K562 (cell line): ENCODE measurements at regions not wholly inside any gene's neighbourhood (a gene's known extent, or its start where the extent isn't known, plus 50 kb on each side); places are given as distances from the start of the nearest gene placed in this dataset.

ENCODE experiments used
- ATAC-seq: fragments of 200-7000 bp; cut with Tn5 transposase; 3 replicates; pipeline ENCODE4 v1.9.1; 2020; ENCODE audit warnings: moderate library complexity
- BruUV-seq: library from RNA; stranded (reverse); fragments of 400-500 nt; replicated peaks from 2 replicates; lab custom pipeline; 2021; lab: Mats Ljungman, UMichigan
- CTCF ChIA-PET: fragments of 300-600 bp; formaldehyde crosslinking; extraction: SDS; loops from one replicate; lab custom pipeline; 2021; ENCODE audit warnings: low intra/inter-chr PET ratio; lab: Yijun Ruan, JAX
- POLR2A ChIA-PET: fragments of 300-600, 350-650 bp; sonication (Branson Sonifier 250); formaldehyde crosslinking; extraction: SDS; loops from one replicate; lab custom pipeline; 2021; ENCODE audit warnings: antibody characterized with exemption, inconsistent platforms; lab: Yijun Ruan, JAX
- DNase-seq, 4 experiments: peaks; one replicate each; pipeline versions ENCODE4 v3.0.0 to v3.0.0-alpha.2; 2011 to 2018; ENCODE audit warnings: low spot score in 3 of 4, mixed read lengths in 3 of 4; ENCODE audit errors: extremely low read depth in 1 of 4
- FAIRE-seq: peaks from 2 replicates; lab custom pipeline; 2011; peaks lifted over from hg19 to GRCh38; lab: Jason Lieb, UNC
- H2AFZ ChIP-seq: 2 replicates; pipeline ENCODE4 v1.6.0; 2011; ENCODE audit warnings: low read depth, low read length, control low read depth, inconsistent platforms
- H3K27ac ChIP-seq: fragments of 200-600 bp; 3 replicates; pipeline ENCODE4 v1.8.0; 2011; ENCODE audit warnings: low read depth, mild to moderate bottlenecking, control low read depth, inconsistent platforms, low read length, moderate library complexity, mixed read lengths; ENCODE audit errors: extremely low read depth
- H3K27me3 ChIP-seq, 2 experiments: fragments of 300-600 bp in 1 of 2; 2 replicates in 1 of 2; 3 replicates in 1 of 2; pipeline versions ENCODE4 v1.6.0 to v1.8.0; 2011; ENCODE audit warnings: inconsistent platforms in 2 of 2, low read length in 2 of 2, mild to moderate bottlenecking in 1 of 2, mixed read lengths in 1 of 2, moderate library complexity in 1 of 2; ENCODE audit not compliant: control insufficient read depth in 2 of 2, insufficient read depth in 2 of 2
- H3K36me3 ChIP-seq: fragments of 300-600 bp; 3 replicates; pipeline ENCODE4 v1.8.0; 2011; ENCODE audit warnings: mild to moderate bottlenecking, low read length, inconsistent platforms; ENCODE audit not compliant: control insufficient read depth, insufficient read depth
- H3K4me1 ChIP-seq, 2 experiments: fragments of 200-600 bp in 1 of 2; replicated peaks in 1 of 2; 2 replicates in 1 of 2; 3 replicates in 1 of 2; pipeline versions ENCODE4 v1.5.1 to v1.8.0; 2011; ENCODE audit warnings: inconsistent platforms in 2 of 2, low read length in 2 of 2, mild to moderate bottlenecking in 1 of 2, mixed read lengths in 1 of 2, moderate library complexity in 1 of 2; ENCODE audit not compliant: control insufficient read depth in 2 of 2, insufficient read depth in 2 of 2
- H3K4me2 ChIP-seq: 2 replicates; pipeline ENCODE4 v1.6.1; 2011; ENCODE audit warnings: low read length, control low read depth, inconsistent platforms, mixed read lengths; ENCODE audit not compliant: insufficient read depth
- H3K4me3 ChIP-seq: fragments of 200-600 bp; sonication (generic), shearing (Covaris generic); 2 replicates; pipeline ENCODE4 v1.5.1; 2016; ENCODE audit warnings: control low read depth, inconsistent platforms
- H3K79me2 ChIP-seq: fragments of 200-600 bp; 3 replicates; pipeline ENCODE4 v1.8.0; 2011; ENCODE audit warnings: low read length, inconsistent platforms; ENCODE audit not compliant: control insufficient read depth, insufficient read depth
- H3K9ac ChIP-seq, 2 experiments: 2 replicates each; pipeline versions ENCODE4 v1.6.0 to v1.6.1; 2011; ENCODE audit warnings: low read depth in 2 of 2, low read length in 2 of 2, control low read depth in 1 of 2, inconsistent platforms in 1 of 2, mild to moderate bottlenecking in 1 of 2, mixed read lengths in 1 of 2; ENCODE audit not compliant: insufficient read depth in 1 of 2
- H3K9me1 ChIP-seq: one replicate; pipeline ENCODE4 v1.6.0; 2011; ENCODE audit warnings: inconsistent platforms, mild to moderate bottlenecking, low read length, moderate library complexity; ENCODE audit not compliant: control insufficient read depth, insufficient read depth
- H3K9me3 ChIP-seq: replicated peaks from 2 replicates; pipeline ENCODE4 v1.5.1; 2011; ENCODE audit warnings: low read depth, low read length, inconsistent platforms; ENCODE audit not compliant: control insufficient read depth, insufficient read depth
- H4K20me1 ChIP-seq: replicated peaks from 2 replicates; pipeline ENCODE4 v1.6.1; 2011; ENCODE audit warnings: low read length, inconsistent platforms, mixed read lengths; ENCODE audit not compliant: control insufficient read depth, insufficient read depth
- CBX1 ChIP-seq: sonication (generic); IDR thresholded peaks from 2 replicates; pipeline ENCODE4 v1.6.1; 2016; ENCODE audit warnings: antibody characterized with exemption, low read depth, mild to moderate bottlenecking
- CBX3 ChIP-seq, 2 experiments: IDR thresholded peaks; 1 replicate in 1 of 2; 2 replicates in 1 of 2; pipeline ENCODE4 v1.6.1; 2012; ENCODE audit warnings: inconsistent platforms in 2 of 2, low read length in 2 of 2, borderline replicate concordance in 1 of 2, control low read depth in 1 of 2
- CBX5 ChIP-seq: IDR thresholded peaks from 2 replicates; pipeline ENCODE4 v1.6.1; 2014; ENCODE audit warnings: low read depth, borderline replicate concordance
- DEAF1 ChIP-seq: fragments of 450-650 bp; formaldehyde crosslinking; IDR thresholded peaks from 2 replicates; pipeline ENCODE4 v1.4.0; 2020; ENCODE audit warnings: mild to moderate bottlenecking, moderate library complexity
- KLF16 ChIP-seq: IDR thresholded peaks from 2 replicates; pipeline ENCODE4 v1.6.1; 2016; ENCODE audit warnings: antibody characterized with exemption
- MAZ ChIP-seq, 2 experiments: fragments of 450-650 bp in 1 of 2; sonication (generic) in 1 of 2; formaldehyde crosslinking; IDR thresholded peaks in 1 of 2; conservative IDR thresholded peaks in 1 of 2; 2 replicates each; pipeline versions ENCODE4 v1.4.0 to v1.5.0; 2020; ENCODE audit warnings: mild to moderate bottlenecking in 1 of 2, missing genetic modification reagents in 1 of 2
- MLLT1 ChIP-seq, 2 experiments: fragments of 450-650 bp; IDR thresholded peaks; 2 replicates each; pipeline ENCODE4 v1.6.1; 2016
- NFATC3 ChIP-seq: fragments of 450-650 bp; IDR thresholded peaks from 2 replicates; pipeline ENCODE4 v1.6.1; 2017; ENCODE audit warnings: mild to moderate bottlenecking
- RB1 ChIP-seq: fragments of 450-650 bp; IDR thresholded peaks from 2 replicates; pipeline ENCODE4 v1.6.1; 2017; ENCODE audit warnings: low read depth, mild to moderate bottlenecking
- RCOR1 ChIP-seq, 2 experiments: IDR thresholded peaks; 2 replicates each; pipeline ENCODE4 v1.6.1; 2012; ENCODE audit warnings: low read depth in 2 of 2, low read length in 2 of 2, borderline replicate concordance in 1 of 2, improper control_type of control experiment in 1 of 2
- SMC3 ChIP-seq: conservative IDR thresholded peaks from 2 replicates; pipeline ENCODE4 v1.6.1; 2011; ENCODE audit warnings: low read depth, low read length, improper control_type of control experiment; ENCODE audit not compliant: insufficient read depth
- SREBF2 ChIP-seq: sonication (generic); formaldehyde crosslinking; IDR thresholded peaks from 2 replicates; pipeline ENCODE4 v1.4.0; 2020; ENCODE audit warnings: mild to moderate bottlenecking, missing genetic modification reagents
- STAT5A ChIP-seq: IDR thresholded peaks from 2 replicates; pipeline ENCODE4 v1.6.1; 2012; ENCODE audit warnings: low read length, inconsistent platforms, borderline replicate concordance
- TRIM28 ChIP-seq: fragments of 450-650 bp; IDR thresholded peaks from 2 replicates; pipeline ENCODE4 v1.6.1; 2017
- ZFX ChIP-seq: sonication (generic); formaldehyde crosslinking; IDR thresholded peaks from 2 replicates; pipeline ENCODE4 v1.8.0; 2022; ENCODE audit warnings: mild to moderate bottlenecking, missing genetic modification reagents, moderate library complexity
- WGBS: fragments of 100-300 bp; shearing (Covaris generic); methylation state at CpG from one replicate; pipeline ENCODE4 v1.1.6; 2016; ENCODE audit warnings: low coverage, mixed read lengths; ENCODE audit not compliant: insufficient coverage; ENCODE audit errors: missing lambda C conversion rate; 5-methylcytosine and 5-hydroxymethylcytosine counted together
- in situ Hi-C: fragments of 300-500 bp; cut with MboI; formaldehyde crosslinking; loops from 4 replicates; pipeline ENCODE4 v1.15.0; 2018; ENCODE audit warnings: inconsistent platforms, mixed read lengths
- intact Hi-C: fragments of 100-400 bp; cut with micrococcal nuclease; formaldehyde crosslinking; loops from 2 replicates; pipeline ENCODE4 v1.14.2; 2022
- TF ChIP-seq, protein P1 (sequence below): IDR thresholded peaks from 2 replicates; pipeline ENCODE4 v1.6.1; 2011; ENCODE audit warnings: borderline replicate concordance, low read depth, mild to moderate bottlenecking, moderate library complexity, low read length; ENCODE audit not compliant: insufficient read depth, poor library complexity, severe bottlenecking

DNA sequence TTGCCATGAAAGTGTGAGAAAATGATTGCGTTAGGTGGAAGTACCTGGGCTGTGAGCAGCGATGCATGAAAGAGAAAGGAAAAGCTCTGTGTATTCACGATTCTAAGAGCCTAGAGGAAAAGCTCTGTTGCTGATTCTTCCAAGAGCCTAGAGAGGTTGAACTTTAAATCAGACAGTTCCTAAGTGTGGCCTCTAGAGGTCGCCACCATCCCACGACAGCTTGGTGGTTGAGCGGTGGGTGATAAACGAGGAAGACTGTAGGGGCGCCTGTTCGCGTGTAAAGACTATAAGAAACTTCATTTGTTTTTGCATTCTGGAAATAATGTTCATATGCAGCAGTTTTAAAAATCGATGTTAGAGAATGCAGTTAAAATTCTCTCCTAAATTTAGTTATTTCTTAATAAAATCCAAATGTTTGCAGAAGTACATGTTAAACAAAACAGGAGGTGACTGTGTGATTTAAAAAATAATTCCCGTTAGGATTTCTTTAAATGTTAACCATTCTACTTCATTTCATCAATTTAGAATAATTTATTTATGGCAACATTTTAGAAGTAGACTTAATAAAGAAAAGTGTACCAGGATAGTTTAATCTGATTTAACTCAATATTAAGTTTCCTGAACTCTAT, 107.7 kb downstream of the TENT4A start:
- Histone ChIP-seq H3K9me3 (no peaks in the 10 kb centered on the region; the same call in 1 of the 2 replicates), H3K79me2 (no peaks in the 10 kb centered on the region), H3K27ac (no peak overlapping the region), H3K4me1 (peaks cover 0 to 4% of the 10 kb centered on the region in 2 experiments; a peak in 1 of 5 replicates), H4K20me1 (no peaks in the 10 kb centered on the region; the same call in 1 of the 2 replicates), H3K4me2 (no peak overlapping the region), H3K9me1 (no peaks in the 10 kb centered on the region), H3K27me3 (no peaks in the 10 kb centered on the region; a peak in 1 of 5 replicates), H2AFZ (no peak overlapping the region), H3K9ac (no peak overlapping the region), H3K4me3 (no peak overlapping the region), H3K36me3 (no peaks in the 10 kb centered on the region)
- WGBS, result 4% methylated on average over 12 of the region's 12 CpGs
- CTCF ChIA-PET, result interaction anchor here (0.6 kb wide), 1 partner anchor 55 kb away, joined by 5 read pairs; no protein-coding TSS in a partner anchor
- ATAC-seq (peak; percentile 97), FAIRE-seq (peak; percentile 97), DNase-seq (peak; percentile 80 to 89 (median 88))
- BruUV-seq, result no TSS peak
- POLR2A ChIA-PET, result interaction anchor here (0.6 kb wide), 1 partner anchor 18 kb away, joined by 3 read pairs; no protein-coding TSS in a partner anchor
- intact Hi-C loops, result loop anchor here (2.0 to 5.0 kb wide), 3 partner anchors 54 to 926 kb away; no protein-coding TSS in a partner anchor
- in situ Hi-C loops, result loop anchor here (10.0 kb wide), 1 partner anchor 934 kb away; no protein-coding TSS in a partner anchor
- TF ChIP-seq DEAF1 (CRISPR knock-in tag) (peak; percentile 65; the same call in 1 of the 2 replicates), TRIM28 (peak; percentile 83), MAZ (CRISPR knock-in tag; conservative IDR thresholded peaks at IDR 0.05 in 1 of 2, IDR thresholded peaks at IDR 0.05 in 1 of 2) (0 out of 4 replicates have a peak, but pooled peaks of 1 of the 2 experiments have one; percentile 32), SMC3 (peak; percentile 60), CBX5 (peak; percentile 98), NFATC3 (no peak), RB1 (0 out of 2 replicates have a peak, but pooled peaks have one; percentile 20), SREBF2 (CRISPR knock-in tag) (no peak), STAT5A (no peak), CBX3 (IDR thresholded peaks at IDR 0.05; ENCODE audit: borderline replicate concordance in 1 of 2, low read length in 2 of 2) (peak in 1 of 2 experiments; percentile 99; a peak in 2 of 3 replicates), KLF16 (peak; percentile 51), MLLT1 (IDR thresholded peaks at IDR 0.05) (peak in 1 of 2 experiments; percentile 64; a peak in 1 of 4 replicates), RCOR1 (IDR thresholded peaks at IDR 0.05; ENCODE audit: borderline replicate concordance in 1 of 2, low read depth in 2 of 2, low read length in 2 of 2) (peak in 1 of 2 experiments; percentile 34; a peak in 1 of 4 replicates), CBX1 (peak; percentile 84), ZFX (CRISPR knock-in tag) (no peak)
- TF ChIP-seq, protein P1, sequence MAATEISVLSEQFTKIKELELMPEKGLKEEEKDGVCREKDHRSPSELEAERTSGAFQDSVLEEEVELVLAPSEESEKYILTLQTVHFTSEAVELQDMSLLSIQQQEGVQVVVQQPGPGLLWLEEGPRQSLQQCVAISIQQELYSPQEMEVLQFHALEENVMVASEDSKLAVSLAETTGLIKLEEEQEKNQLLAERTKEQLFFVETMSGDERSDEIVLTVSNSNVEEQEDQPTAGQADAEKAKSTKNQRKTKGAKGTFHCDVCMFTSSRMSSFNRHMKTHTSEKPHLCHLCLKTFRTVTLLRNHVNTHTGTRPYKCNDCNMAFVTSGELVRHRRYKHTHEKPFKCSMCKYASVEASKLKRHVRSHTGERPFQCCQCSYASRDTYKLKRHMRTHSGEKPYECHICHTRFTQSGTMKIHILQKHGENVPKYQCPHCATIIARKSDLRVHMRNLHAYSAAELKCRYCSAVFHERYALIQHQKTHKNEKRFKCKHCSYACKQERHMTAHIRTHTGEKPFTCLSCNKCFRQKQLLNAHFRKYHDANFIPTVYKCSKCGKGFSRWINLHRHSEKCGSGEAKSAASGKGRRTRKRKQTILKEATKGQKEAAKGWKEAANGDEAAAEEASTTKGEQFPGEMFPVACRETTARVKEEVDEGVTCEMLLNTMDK, result peak; percentile 84
